ENCODE measurements at regions not wholly inside any gene's neighbourhood (a gene's known extent, or its start where the extent isn't known, plus 50 kb on each side); places are given as distances from the start of the nearest gene placed in this dataset.

- peaks cover 6% of the 10 kb centered on the region for H3K27me3 Mint-ChIP-seq (ENCODE audit: insufficient read depth, unreplicated experiment)
- BruUV-seq (replicated peaks), result no TSS peak
- POLR2A ChIA-PET, result interaction anchor here (1.2 kb wide), 1 partner anchor 32 kb away, joined by 4 read pairs; no protein-coding TSS in a partner anchor
- H3K4me3 Mint-ChIP-seq (ENCODE audit: unreplicated experiment), result no peak overlapping the region
- no peak for TF ChIP-seq CTCF (IDR thresholded peaks at IDR 0.05; ENCODE audit: unreplicated experiment)
- intact Hi-C loops (cut with micrococcal nuclease), result no loop called here
- no peak overlapping the region for H3K27ac Mint-ChIP-seq (ENCODE audit: low read depth, unreplicated experiment)
- no peak for DNase-seq (ENCODE audit: unreplicated experiment)
- H3K9me3 Mint-ChIP-seq (ENCODE audit: unreplicated experiment), result peaks cover 5% of the 10 kb centered on the region
- H3K4me1 Mint-ChIP-seq (ENCODE audit: insufficient read depth, unreplicated experiment), result peaks cover 31% of the 10 kb centered on the region
- H3K36me3 Mint-ChIP-seq (ENCODE audit: insufficient read depth, unreplicated experiment), result no peaks in the 10 kb centered on the region
- CTCF ChIA-PET, result no interaction called here
Measured at GRCh38 chr7:155920068-155920461, 107.8 kb upstream of the SHH start.

- DNase-seq (ENCODE audit: unreplicated experiment), result no peak
- H3K4me3 Mint-ChIP-seq (ENCODE audit: unreplicated experiment), result no peak overlapping the region
- TF ChIP-seq CTCF (IDR thresholded peaks at IDR 0.05; ENCODE audit: unreplicated experiment), result no peak
- H3K27me3 Mint-ChIP-seq (ENCODE audit: insufficient read depth, unreplicated experiment), result peaks cover under 1% of the 10 kb centered on the region
- peaks cover 5% of the 10 kb centered on the region for H3K9me3 Mint-ChIP-seq (ENCODE audit: unreplicated experiment)
- BruUV-seq (replicated peaks), result no TSS peak
- H3K36me3 Mint-ChIP-seq (ENCODE audit: insufficient read depth, unreplicated experiment), result no peaks in the 10 kb centered on the region
- H3K4me1 Mint-ChIP-seq (ENCODE audit: insufficient read depth, unreplicated experiment), result peaks cover 31% of the 10 kb centered on the region
- ChIA-PET CTCF (no interaction called here), POLR2A (interaction anchor here (0.6 to 1.5 kb wide), 5 partner anchors 19 to 97 kb away, joined by 3 to 8 read pairs (median 3); no protein-coding TSS in a partner anchor)
- intact Hi-C loops (cut with micrococcal nuclease), result loop anchor here (1.0 to 2.0 kb wide), 2 partner anchors 32 to 59 kb away; no protein-coding TSS in a partner anchor
- peak overlapping the region; percentile 75 for H3K27ac Mint-ChIP-seq (ENCODE audit: low read depth, unreplicated experiment)
Measured at GRCh38 chr7:155919391-155920067, 107.3 kb upstream of the SHH start.

GRCh38 chr7:155918720-155919390, 106.6 kb upstream of the SHH start:
- BruUV-seq (replicated peaks), result no TSS peak
- Mint-ChIP-seq H3K36me3 (ENCODE audit: insufficient read depth, unreplicated experiment) (no peaks in the 10 kb centered on the region), H3K4me1 (ENCODE audit: insufficient read depth, unreplicated experiment) (peaks cover 31% of the 10 kb centered on the region), H3K27me3 (ENCODE audit: insufficient read depth, unreplicated experiment) (no peaks in the 10 kb centered on the region), H3K27ac (ENCODE audit: low read depth, unreplicated experiment) (peak overlapping the region; percentile 75), H3K4me3 (ENCODE audit: unreplicated experiment) (no peak overlapping the region), H3K9me3 (ENCODE audit: unreplicated experiment) (peaks cover 5% of the 10 kb centered on the region)
- CTCF ChIA-PET, result no interaction called here
- intact Hi-C loops (cut with micrococcal nuclease), result loop anchor here (1.0 to 2.0 kb wide), 2 partner anchors 32 to 58 kb away; no protein-coding TSS in a partner anchor
- TF ChIP-seq CTCF (IDR thresholded peaks at IDR 0.05; ENCODE audit: unreplicated experiment), result no peak
- POLR2A ChIA-PET, result interaction anchor here (0.6 to 1.5 kb wide), 5 partner anchors 19 to 96 kb away, joined by 3 to 8 read pairs (median 3); no protein-coding TSS in a partner anchor
- peak; percentile 96 for DNase-seq (ENCODE audit: unreplicated experiment)

GRCh38 chr7:155917836-155918430, 105.7 kb upstream of the SHH start:
- no TSS peak for BruUV-seq (replicated peaks)
- intact Hi-C loops (cut with micrococcal nuclease), result loop anchor here (2.0 kb wide), 1 partner anchor 57 kb away; no protein-coding TSS in a partner anchor

More at GRCh38 chr7:155917836-155918430, 105.7 kb upstream of the SHH start:
- Mint-ChIP-seq H3K27me3 (ENCODE audit: insufficient read depth, unreplicated experiment) (no peaks in the 10 kb centered on the region), H3K9me3 (ENCODE audit: unreplicated experiment) (peaks cover 5% of the 10 kb centered on the region), H3K4me3 (ENCODE audit: unreplicated experiment) (no peak overlapping the region), H3K27ac (ENCODE audit: low read depth, unreplicated experiment) (peak overlapping the region; percentile 75), H3K4me1 (ENCODE audit: insufficient read depth, unreplicated experiment) (peaks cover 31% of the 10 kb centered on the region), H3K36me3 (ENCODE audit: insufficient read depth, unreplicated experiment) (no peaks in the 10 kb centered on the region)
- POLR2A ChIA-PET, result interaction anchor here (0.8 to 1.5 kb wide), 5 partner anchors 20 to 93 kb away, joined by 3 to 6 read pairs (median 3); no protein-coding TSS in a partner anchor
- peak; percentile 12 for DNase-seq (ENCODE audit: unreplicated experiment)
- TF ChIP-seq CTCF (IDR thresholded peaks at IDR 0.05; ENCODE audit: unreplicated experiment), result no peak
- CTCF ChIA-PET, result interaction anchor here (1.5 kb wide), 1 partner anchor 44 kb away, joined by 4 read pairs; no protein-coding TSS in a partner anchor

Data from MCF 10A (cell line).